Gastrocnemius medialis (tissue), 4 donors: ENCODE measurements at regions not wholly inside any gene's neighbourhood (a gene's known extent, or its start where the extent isn't known, plus 50 kb on each side); places are given as distances from the start of the nearest gene placed in this dataset.

Experiments used
- ATAC-seq, 2 donors: fragments of 150-250 bp; one replicate each; pipeline ENCODE4 v1.9.1; 2016
- DNase-seq, 2 donors: peaks; one replicate each; pipeline ENCODE4 v3.0.0-alpha.2; 2019
- H3K27ac ChIP-seq, 4 donors: fragments of 200-600 bp; sonication (generic); 1 replicate in 1 of 4; 2 replicates in 3 of 4; pipeline ENCODE4 v1.5.1; 2016 to 2018; ENCODE audit warnings: mild to moderate bottlenecking in 2 of 4, moderate library complexity in 1 of 4
- H3K27me3 ChIP-seq, 3 donors: fragments of 200-600 bp; sonication (generic) in 2 of 3; 1 replicate in 1 of 3; 2 replicates in 2 of 3; pipeline versions ENCODE4 v1.5.1 to v1.6.0; 2016 to 2019; ENCODE audit warnings: mild to moderate bottlenecking in 1 of 3, moderate library complexity in 1 of 3
- H3K36me3 ChIP-seq, 2 donors: fragments of 200-600 bp; sonication (generic) in 1 of 2; one replicate each; pipeline ENCODE4 v1.5.1; 2017 to 2018
- H3K4me1 ChIP-seq, 2 donors: fragments of 200-600 bp; sonication (generic) in 1 of 2; one replicate each; pipeline ENCODE4 v1.5.1; 2016 to 2017; ENCODE audit warnings: mild to moderate bottlenecking in 2 of 2
- H3K4me3 ChIP-seq, 4 donors: fragments of 200-600 bp; sonication (generic) in 3 of 4; 1 replicate in 1 of 4; 2 replicates in 3 of 4; pipeline ENCODE4 v1.5.1; 2016 to 2019; ENCODE audit warnings: mild to moderate bottlenecking in 2 of 4
- H3K9me3 ChIP-seq, 3 donors: fragments of 200-600 bp; sonication (generic) in 2 of 3; 1 replicate in 1 of 3; 2 replicates in 2 of 3; pipeline ENCODE4 v1.5.1; 2016 to 2019
- POLR2A ChIP-seq, 2 donors: fragments of 450-650 bp; IDR thresholded peaks; one replicate each; pipeline ENCODE4 v1.6.1; 2017; ENCODE audit warnings: antibody characterized with exemption in 2 of 2, mild to moderate bottlenecking in 2 of 2, moderate library complexity in 2 of 2
- in situ Hi-C, 4 donors: fragments of 200-750 bp; cut with MboI; loops; one replicate each; pipeline versions ENCODE4 v1.15.0 to v1.8.0; 2017; ENCODE audit warnings: low sequenced_read_pairs in 4 of 4
- intact Hi-C: fragments of 100-400 bp; cut with DNase I; formaldehyde crosslinking; loops from one replicate; pipeline ENCODE4 v1.15.1; 2023; ENCODE audit warnings: low total_unique reads
- TF ChIP-seq, protein P1 (sequence below), 5 experiments: fragments of 450-650 bp in 3 of 5; fragments of 200-600 bp in 2 of 5; sonication (generic) in 2 of 5; IDR thresholded peaks in 4 of 5; conservative IDR thresholded peaks in 1 of 5; 1 replicate in 4 of 5; 2 replicates in 1 of 5; pipeline ENCODE4 v1.5.1; 2016 to 2019; ENCODE audit warnings: antibody characterized with exemption in 5 of 5, mild to moderate bottlenecking in 3 of 5, moderate library complexity in 3 of 5

DNA sequence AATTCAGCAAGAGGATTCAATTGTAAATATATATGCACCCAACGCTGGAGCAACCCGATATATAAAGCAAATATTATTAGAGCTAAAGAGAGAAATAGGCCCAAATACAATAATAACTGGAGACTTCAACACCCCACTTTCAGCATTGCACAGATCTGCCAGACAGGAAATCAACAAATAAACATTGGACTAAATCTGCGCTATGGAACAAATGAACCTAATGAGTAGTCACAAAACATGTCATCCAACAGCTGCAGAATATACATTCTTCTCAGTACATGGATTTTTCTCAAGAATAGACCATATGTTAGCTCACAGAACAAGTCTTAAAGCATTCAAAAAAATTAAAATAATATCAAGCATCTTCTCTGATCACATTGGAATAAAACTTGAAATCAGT, 86.1 kb upstream of the SLC1A1 start:
- H3K27ac ChIP-seq: no peak overlapping the region
- no peak for TF ChIP-seq POLR2A (IDR thresholded peaks at IDR 0.05)
- TF ChIP-seq, protein P1, sequence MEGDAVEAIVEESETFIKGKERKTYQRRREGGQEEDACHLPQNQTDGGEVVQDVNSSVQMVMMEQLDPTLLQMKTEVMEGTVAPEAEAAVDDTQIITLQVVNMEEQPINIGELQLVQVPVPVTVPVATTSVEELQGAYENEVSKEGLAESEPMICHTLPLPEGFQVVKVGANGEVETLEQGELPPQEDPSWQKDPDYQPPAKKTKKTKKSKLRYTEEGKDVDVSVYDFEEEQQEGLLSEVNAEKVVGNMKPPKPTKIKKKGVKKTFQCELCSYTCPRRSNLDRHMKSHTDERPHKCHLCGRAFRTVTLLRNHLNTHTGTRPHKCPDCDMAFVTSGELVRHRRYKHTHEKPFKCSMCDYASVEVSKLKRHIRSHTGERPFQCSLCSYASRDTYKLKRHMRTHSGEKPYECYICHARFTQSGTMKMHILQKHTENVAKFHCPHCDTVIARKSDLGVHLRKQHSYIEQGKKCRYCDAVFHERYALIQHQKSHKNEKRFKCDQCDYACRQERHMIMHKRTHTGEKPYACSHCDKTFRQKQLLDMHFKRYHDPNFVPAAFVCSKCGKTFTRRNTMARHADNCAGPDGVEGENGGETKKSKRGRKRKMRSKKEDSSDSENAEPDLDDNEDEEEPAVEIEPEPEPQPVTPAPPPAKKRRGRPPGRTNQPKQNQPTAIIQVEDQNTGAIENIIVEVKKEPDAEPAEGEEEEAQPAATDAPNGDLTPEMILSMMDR (IDR thresholded peaks at IDR 0.05 in 4 of 5, conservative IDR thresholded peaks at IDR 0.05 in 1 of 5): no peak
- ATAC-seq (no peak), DNase-seq (no peak)
- H3K4me3 ChIP-seq: no peak overlapping the region
- H3K9me3 ChIP-seq: no peaks in the 10 kb centered on the region
- no peaks in the 10 kb centered on the region for H3K4me1 ChIP-seq
- H3K27me3 ChIP-seq: no peaks in the 10 kb centered on the region
- no peaks in the 10 kb centered on the region for H3K36me3 ChIP-seq
- in situ Hi-C loops (no loop called here), intact Hi-C loops (no loop called here)

DNA sequence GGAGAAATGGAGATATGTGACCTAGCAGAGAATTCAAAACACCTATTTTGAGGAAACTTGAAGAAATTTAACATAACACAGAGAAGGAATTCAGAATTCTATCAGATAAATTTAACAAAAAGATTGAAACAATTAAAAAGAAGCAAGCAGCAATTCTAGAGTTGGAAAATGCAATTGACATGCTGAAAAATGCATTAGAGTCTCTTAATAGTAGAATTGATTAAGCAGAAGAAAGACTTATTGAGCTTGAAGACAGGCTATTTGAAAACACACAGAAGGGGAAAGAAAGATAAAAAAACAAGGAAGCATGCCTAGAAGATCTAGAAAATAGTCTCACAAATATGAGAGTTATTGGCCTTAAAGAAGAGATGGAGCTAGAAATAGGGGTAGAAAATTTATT, 87.8 kb upstream of the SLC1A1 start:
- Histone ChIP-seq H3K9me3 (no peaks in the 10 kb centered on the region), H3K4me1 (no peaks in the 10 kb centered on the region), H3K27me3 (no peaks in the 10 kb centered on the region), H3K27ac (no peak overlapping the region), H3K4me3 (no peak overlapping the region), H3K36me3 (no peaks in the 10 kb centered on the region)
- TF ChIP-seq POLR2A (IDR thresholded peaks at IDR 0.05): no peak
- TF ChIP-seq, protein P1 (IDR thresholded peaks at IDR 0.05 in 4 of 5, conservative IDR thresholded peaks at IDR 0.05 in 1 of 5): no peak
- ATAC-seq (no peak), DNase-seq (no peak)
- in situ Hi-C loops (no loop called here), intact Hi-C loops (no loop called here)

DNA sequence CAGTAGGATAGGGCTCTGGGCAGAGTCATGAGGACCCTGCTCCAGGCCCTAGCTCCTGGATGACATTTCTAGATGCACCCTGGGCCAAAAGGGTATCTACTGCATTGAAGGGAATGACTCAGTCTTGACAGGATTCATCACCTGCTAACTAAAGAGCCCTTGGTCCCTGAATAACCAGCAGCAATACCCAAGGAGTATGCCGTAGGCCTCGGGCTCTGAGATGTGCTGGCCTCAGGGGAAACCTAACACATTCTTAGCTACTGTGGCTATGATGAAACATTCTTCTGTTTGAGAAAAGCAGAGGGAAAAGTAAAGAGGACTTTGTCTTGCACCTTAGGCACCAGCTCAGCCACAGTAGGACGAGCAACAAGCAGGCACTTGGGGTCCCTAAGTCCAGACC, 89.5 kb upstream of the SLC1A1 start:
- TF ChIP-seq POLR2A (IDR thresholded peaks at IDR 0.05): no peak
- TF ChIP-seq, protein P1 (IDR thresholded peaks at IDR 0.05 in 4 of 5, conservative IDR thresholded peaks at IDR 0.05 in 1 of 5): no peak
- Histone ChIP-seq H3K9me3 (no peaks in the 10 kb centered on the region), H3K27me3 (no peaks in the 10 kb centered on the region), H3K36me3 (no peaks in the 10 kb centered on the region), H3K4me1 (no peaks in the 10 kb centered on the region), H3K4me3 (no peak overlapping the region), H3K27ac (no peak overlapping the region)
- no peak for ATAC-seq
- intact Hi-C loops: no loop called here
- in situ Hi-C loops: no loop called here
- no peak for DNase-seq

DNA sequence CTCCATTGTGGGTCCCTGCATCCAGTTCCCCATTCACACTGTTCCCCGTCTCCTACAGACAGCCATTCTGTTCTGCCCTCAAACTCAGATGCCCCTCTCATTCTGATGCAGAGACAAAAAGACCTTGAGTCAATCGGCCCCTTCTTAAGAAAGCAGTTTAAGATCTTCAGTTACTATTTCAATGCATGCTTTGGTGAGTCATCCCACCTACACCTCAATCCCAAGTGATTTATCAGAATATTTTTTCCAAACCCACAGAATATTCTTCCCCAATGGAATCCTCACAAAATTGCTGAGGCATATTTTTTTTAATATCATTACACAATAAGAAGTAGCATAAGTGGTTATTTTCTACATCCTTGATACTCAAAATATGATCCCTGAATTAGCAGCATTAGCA, 92.4 kb upstream of the SLC1A1 start:
- no peak for DNase-seq
- H3K4me3 ChIP-seq: no peak overlapping the region
- no peak for ATAC-seq
- H3K4me1 ChIP-seq: no peaks in the 10 kb centered on the region
- in situ Hi-C loops (loop anchor here in 2 of 4 donors (10.0 to 25.0 kb wide), 2 partner anchors 237 to 239 kb away; no protein-coding TSS in a partner anchor), intact Hi-C loops (no loop called here)
- no peaks in the 10 kb centered on the region for H3K9me3 ChIP-seq
- TF ChIP-seq, protein P1 (IDR thresholded peaks at IDR 0.05 in 4 of 5, conservative IDR thresholded peaks at IDR 0.05 in 1 of 5): no peak
- no peak for TF ChIP-seq POLR2A (IDR thresholded peaks at IDR 0.05)
- no peaks in the 10 kb centered on the region for H3K27me3 ChIP-seq
- no peaks in the 10 kb centered on the region for H3K36me3 ChIP-seq
- no peak overlapping the region for H3K27ac ChIP-seq
